Activated CD8-positive, alpha-beta T cell treated with anti-CD3 and anti-CD28 coated beads for 36 hours (primary cell): ENCODE measurements at regions not wholly inside any gene's neighbourhood (a gene's known extent, or its start where the extent isn't known, plus 50 kb on each side); places are given as distances from the start of the nearest gene placed in this dataset.

ENCODE experiments used
- ATAC-seq: fragments of 200-7000 bp; cut with Tn5 transposase; one replicate; pipeline ENCODE4 v1.10.0; 2021; ENCODE audit warnings: mild to moderate bottlenecking, moderate library complexity
- CTCF ChIA-PET: fragments of 350-600 bp; sonication (Branson Sonifier 250); formaldehyde crosslinking; loops from one replicate; lab custom pipeline; 2021; ENCODE audit warnings: antibody characterized with exemption; lab: Charles Lee
- POLR2A ChIA-PET: fragments of 350-600 bp; sonication (Branson Sonifier 250); formaldehyde crosslinking; loops from one replicate; lab custom pipeline; 2021; ENCODE audit warnings: antibody characterized with exemption; lab: Charles Lee
- DNase-seq: peaks from one replicate; pipeline ENCODE4 v3.0.0-alpha.2; 2020
- H3K27ac Mint-ChIP-seq: one replicate; pipeline ENCODE4 v1.8.0; 2021; ENCODE audit warnings: mild to moderate bottlenecking, mixed read lengths
- H3K27me3 Mint-ChIP-seq: one replicate; pipeline ENCODE4 v1.8.0; 2021; ENCODE audit warnings: mixed read lengths
- H3K36me3 Mint-ChIP-seq: one replicate; pipeline ENCODE4 v1.8.0; 2021; ENCODE audit warnings: low read depth, mixed read lengths
- H3K4me1 Mint-ChIP-seq: one replicate; pipeline ENCODE4 v1.8.0; 2021; ENCODE audit warnings: low read depth, mixed read lengths
- H3K4me3 Mint-ChIP-seq: one replicate; pipeline ENCODE4 v1.8.0; 2021; ENCODE audit warnings: mild to moderate bottlenecking, moderate library complexity, mixed read lengths
- H3K9me3 Mint-ChIP-seq: one replicate; pipeline ENCODE4 v1.8.0; 2021; ENCODE audit warnings: mixed read lengths
- intact Hi-C: fragments of 100-400 bp; cut with micrococcal nuclease; formaldehyde crosslinking; loops from one replicate; pipeline ENCODE4 v1.10.0; 2022
- TF ChIP-seq, protein P1 (sequence below): fragments of 200-600 bp; IDR thresholded peaks from one replicate; pipeline ENCODE4 v1.8.0; 2022; ENCODE audit warnings: antibody characterized with exemption, mild to moderate bottlenecking

DNA sequence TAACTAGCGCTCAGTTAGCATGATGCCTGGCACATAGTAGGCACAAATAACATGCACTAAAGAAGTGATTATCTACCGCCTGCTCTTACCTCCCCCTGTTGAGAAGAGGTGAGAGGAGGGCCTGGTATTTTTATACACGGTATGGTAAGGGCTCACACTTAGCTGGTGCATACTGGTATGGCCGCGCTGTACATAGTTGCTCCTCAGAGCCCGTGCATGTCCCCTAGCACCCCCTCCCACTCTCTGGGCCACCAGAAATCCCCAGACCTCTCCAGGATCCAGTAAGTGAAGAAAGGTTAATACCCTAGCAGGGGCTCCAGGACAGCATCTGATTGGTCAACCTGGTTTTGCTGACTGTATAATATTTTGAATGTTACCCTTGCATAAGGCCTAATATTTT, 121.4 kb downstream of the RAB11FIP2 start:
- ChIA-PET POLR2A (no interaction called here), CTCF (no interaction called here)
- Mint-ChIP-seq H3K27ac (no peak overlapping the region), H3K4me1 (no peaks in the 10 kb centered on the region), H3K4me3 (no peak overlapping the region), H3K27me3 (peaks cover 2% of the 10 kb centered on the region), H3K9me3 (no peaks in the 10 kb centered on the region), H3K36me3 (no peaks in the 10 kb centered on the region)
- TF ChIP-seq, protein P1, sequence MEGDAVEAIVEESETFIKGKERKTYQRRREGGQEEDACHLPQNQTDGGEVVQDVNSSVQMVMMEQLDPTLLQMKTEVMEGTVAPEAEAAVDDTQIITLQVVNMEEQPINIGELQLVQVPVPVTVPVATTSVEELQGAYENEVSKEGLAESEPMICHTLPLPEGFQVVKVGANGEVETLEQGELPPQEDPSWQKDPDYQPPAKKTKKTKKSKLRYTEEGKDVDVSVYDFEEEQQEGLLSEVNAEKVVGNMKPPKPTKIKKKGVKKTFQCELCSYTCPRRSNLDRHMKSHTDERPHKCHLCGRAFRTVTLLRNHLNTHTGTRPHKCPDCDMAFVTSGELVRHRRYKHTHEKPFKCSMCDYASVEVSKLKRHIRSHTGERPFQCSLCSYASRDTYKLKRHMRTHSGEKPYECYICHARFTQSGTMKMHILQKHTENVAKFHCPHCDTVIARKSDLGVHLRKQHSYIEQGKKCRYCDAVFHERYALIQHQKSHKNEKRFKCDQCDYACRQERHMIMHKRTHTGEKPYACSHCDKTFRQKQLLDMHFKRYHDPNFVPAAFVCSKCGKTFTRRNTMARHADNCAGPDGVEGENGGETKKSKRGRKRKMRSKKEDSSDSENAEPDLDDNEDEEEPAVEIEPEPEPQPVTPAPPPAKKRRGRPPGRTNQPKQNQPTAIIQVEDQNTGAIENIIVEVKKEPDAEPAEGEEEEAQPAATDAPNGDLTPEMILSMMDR = no peak
- intact Hi-C loops = no loop called here
- DNase-seq (no peak), ATAC-seq (no peak)

DNA sequence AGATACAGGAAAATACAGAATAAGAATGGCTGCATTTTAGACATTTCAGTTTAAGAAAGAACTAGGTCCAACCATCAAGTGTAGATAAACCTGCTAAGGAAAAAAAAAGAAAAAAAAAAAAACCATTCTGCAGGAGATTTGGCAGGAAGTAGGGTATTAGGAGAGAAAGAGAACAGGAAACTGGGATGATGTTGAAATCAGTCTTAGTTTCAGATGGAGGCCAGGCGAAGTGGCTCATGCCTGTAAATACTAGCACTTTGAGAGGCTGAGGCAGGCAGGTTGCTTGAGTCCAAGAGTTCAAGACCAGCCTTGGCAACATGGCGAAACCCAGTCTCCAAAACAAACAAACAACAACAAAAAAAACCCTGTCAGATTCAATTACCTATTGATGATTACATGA, 120.2 kb downstream of the RAB11FIP2 start:
- intact Hi-C loops = no loop called here
- no peak overlapping the region for H3K27ac Mint-ChIP-seq
- ATAC-seq = no peak
- POLR2A ChIA-PET = no interaction called here
- no peaks in the 10 kb centered on the region for H3K4me1 Mint-ChIP-seq
- peaks cover 2% of the 10 kb centered on the region for H3K9me3 Mint-ChIP-seq
- DNase-seq = no peak
- H3K4me3 Mint-ChIP-seq = no peak overlapping the region
- CTCF ChIA-PET = no interaction called here
- H3K36me3 Mint-ChIP-seq = no peaks in the 10 kb centered on the region
- TF ChIP-seq, protein P1 = no peak
- peaks cover 2% of the 10 kb centered on the region for H3K27me3 Mint-ChIP-seq

DNA sequence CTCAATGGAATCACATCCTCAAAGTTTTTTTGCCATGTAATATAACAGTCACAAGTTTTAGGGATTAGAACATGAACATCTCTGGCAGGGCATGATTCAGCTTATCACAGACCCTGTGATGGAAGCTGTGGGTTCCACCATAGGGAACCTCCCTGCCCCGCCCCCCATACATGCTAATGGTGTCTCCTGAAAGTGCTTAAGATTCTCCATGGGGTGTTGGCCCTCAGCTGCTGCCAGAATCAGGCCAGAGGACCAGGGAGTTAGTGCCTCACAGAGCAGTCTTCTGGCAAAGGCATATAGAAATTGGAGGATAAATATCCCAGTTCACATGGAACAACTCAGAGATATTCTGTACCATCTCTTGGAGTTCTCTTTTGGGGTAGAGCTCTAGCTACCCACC, 119.4 kb downstream of the RAB11FIP2 start:
- Mint-ChIP-seq H3K4me1 (no peaks in the 10 kb centered on the region), H3K9me3 (peaks cover 2% of the 10 kb centered on the region), H3K27ac (no peak overlapping the region), H3K27me3 (peaks cover 2% of the 10 kb centered on the region), H3K4me3 (no peak overlapping the region), H3K36me3 (no peaks in the 10 kb centered on the region)
- ChIA-PET CTCF (no interaction called here), POLR2A (no interaction called here)
- no peak for DNase-seq
- TF ChIP-seq, protein P1 = no peak
- intact Hi-C loops = no loop called here
- no peak for ATAC-seq

DNA sequence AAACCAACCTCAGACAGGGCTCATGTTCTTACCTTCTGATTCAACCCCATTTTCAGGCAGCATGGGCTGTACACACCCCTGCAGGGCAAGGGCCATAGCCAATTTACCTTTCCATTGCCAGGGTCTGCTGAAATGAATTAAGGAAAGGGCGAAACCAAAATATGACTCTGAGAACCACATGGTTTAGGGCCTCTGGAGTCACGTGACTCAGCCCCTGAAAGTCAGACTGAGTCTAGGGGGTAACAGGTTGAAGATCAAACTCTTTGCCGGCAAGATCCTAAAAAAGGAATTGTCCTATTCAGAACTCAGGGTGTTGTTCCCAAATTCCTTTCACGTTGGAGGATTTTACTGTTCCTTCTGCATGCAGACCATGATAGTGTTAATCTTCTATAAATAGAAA, 118.9 kb downstream of the RAB11FIP2 start:
- DNase-seq (no peak), ATAC-seq (no peak)
- Mint-ChIP-seq H3K36me3 (no peaks in the 10 kb centered on the region), H3K4me1 (no peaks in the 10 kb centered on the region), H3K4me3 (no peak overlapping the region), H3K27ac (no peak overlapping the region), H3K9me3 (peaks cover 2% of the 10 kb centered on the region), H3K27me3 (peaks cover 2% of the 10 kb centered on the region)
- TF ChIP-seq, protein P1 = no peak
- POLR2A ChIA-PET = no interaction called here
- intact Hi-C loops = no loop called here
- CTCF ChIA-PET = no interaction called here

DNA sequence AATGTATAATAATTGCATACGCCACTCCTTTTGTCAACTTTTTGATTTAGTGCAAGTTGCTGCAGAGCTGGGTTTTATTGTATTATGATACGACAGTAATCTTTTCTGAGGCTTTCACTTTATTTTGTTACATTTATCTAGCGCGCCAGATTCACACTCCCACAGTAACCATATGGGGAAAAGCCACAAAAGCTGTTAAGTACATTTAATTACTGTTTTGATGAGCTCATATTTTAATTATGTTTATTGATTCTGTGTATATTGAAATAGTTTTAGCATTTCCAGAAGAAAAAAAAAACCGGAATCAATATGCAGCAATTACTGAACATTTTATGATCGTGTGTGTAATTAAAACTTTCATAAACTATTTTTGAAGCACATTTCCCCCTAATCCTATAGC, 118.5 kb downstream of the RAB11FIP2 start:
- ChIA-PET CTCF (no interaction called here), POLR2A (no interaction called here)
- Mint-ChIP-seq H3K4me3 (no peak overlapping the region), H3K27me3 (peaks cover 2% of the 10 kb centered on the region), H3K4me1 (no peaks in the 10 kb centered on the region), H3K9me3 (peaks cover 2% of the 10 kb centered on the region), H3K36me3 (no peaks in the 10 kb centered on the region), H3K27ac (no peak overlapping the region)
- DNase-seq = no peak
- no peak for ATAC-seq
- intact Hi-C loops = no loop called here
- TF ChIP-seq, protein P1 = no peak
